IPS-15b (cell line): ENCODE measurements at regions not wholly inside any gene's neighbourhood (a gene's known extent, or its start where the extent isn't known, plus 50 kb on each side); places are given as distances from the start of the nearest gene placed in this dataset.

ENCODE experiments used
- H3K27me3 ChIP-seq: one replicate; pipeline ENCODE4 v1.6.1; 2013; ENCODE audit warnings: low read length; ENCODE audit not compliant: control insufficient read depth, insufficient read depth
- H3K36me3 ChIP-seq: one replicate; pipeline ENCODE4 v1.6.1; 2013; ENCODE audit warnings: low read length; ENCODE audit not compliant: control insufficient read depth, insufficient read depth
- H3K4me1 ChIP-seq: one replicate; pipeline ENCODE4 v1.6.1; 2013; ENCODE audit warnings: mild to moderate bottlenecking, low read length; ENCODE audit not compliant: control insufficient read depth, insufficient read depth
- H3K4me3 ChIP-seq: one replicate; pipeline ENCODE4 v1.5.1; 2013; ENCODE audit warnings: low read depth, low read length
- H3K9ac ChIP-seq: one replicate; pipeline ENCODE4 v1.6.1; 2013; ENCODE audit warnings: low read depth, mild to moderate bottlenecking, low read length
- H3K9me3 ChIP-seq: one replicate; pipeline ENCODE4 v1.6.1; 2013; ENCODE audit warnings: mild to moderate bottlenecking, low read length; ENCODE audit not compliant: control insufficient read depth, insufficient read depth

- Histone ChIP-seq H3K9me3 (no peaks in the 10 kb centered on the region), H3K27me3 (no peaks in the 10 kb centered on the region), H3K4me3 (no peak overlapping the region), H3K4me1 (no peaks in the 10 kb centered on the region), H3K36me3 (no peaks in the 10 kb centered on the region), H3K9ac (no peak overlapping the region)
Observed at GRCh38 chr17:12459736-12460135, 206.0 kb upstream of the MYOCD start.

GRCh38 chr17:12463102-12463501, 202.6 kb upstream of the MYOCD start:
- H3K36me3 ChIP-seq: no peaks in the 10 kb centered on the region
- no peaks in the 10 kb centered on the region for H3K4me1 ChIP-seq
- no peaks in the 10 kb centered on the region for H3K27me3 ChIP-seq
- H3K4me3 ChIP-seq: no peak overlapping the region
- no peak overlapping the region for H3K9ac ChIP-seq
- no peaks in the 10 kb centered on the region for H3K9me3 ChIP-seq

- Histone ChIP-seq H3K4me1 (no peaks in the 10 kb centered on the region), H3K4me3 (no peak overlapping the region), H3K27me3 (no peaks in the 10 kb centered on the region), H3K9me3 (no peaks in the 10 kb centered on the region), H3K9ac (no peak overlapping the region), H3K36me3 (no peaks in the 10 kb centered on the region)
Observed at GRCh38 chr17:12472252-12473173, 193.2 kb upstream of the MYOCD start.

- Histone ChIP-seq H3K27me3 (no peaks in the 10 kb centered on the region), H3K9me3 (no peaks in the 10 kb centered on the region), H3K36me3 (no peaks in the 10 kb centered on the region), H3K9ac (no peak overlapping the region), H3K4me1 (no peaks in the 10 kb centered on the region), H3K4me3 (no peak overlapping the region)
Observed at GRCh38 chr17:12478311-12478710, 187.4 kb upstream of the MYOCD start.

- no peaks in the 10 kb centered on the region for H3K4me1 ChIP-seq
- H3K9me3 ChIP-seq: no peaks in the 10 kb centered on the region
- no peaks in the 10 kb centered on the region for H3K27me3 ChIP-seq
- no peak overlapping the region for H3K4me3 ChIP-seq
- no peaks in the 10 kb centered on the region for H3K36me3 ChIP-seq
- no peak overlapping the region for H3K9ac ChIP-seq
Observed at GRCh38 chr17:12485361-12485906, 180.3 kb upstream of the MYOCD start.

- Histone ChIP-seq H3K9ac (no peak overlapping the region), H3K27me3 (no peaks in the 10 kb centered on the region), H3K4me3 (no peak overlapping the region), H3K9me3 (no peaks in the 10 kb centered on the region), H3K36me3 (no peaks in the 10 kb centered on the region), H3K4me1 (no peaks in the 10 kb centered on the region)
Observed at GRCh38 chr17:12489325-12489724, 176.4 kb upstream of the MYOCD start.

- Histone ChIP-seq H3K36me3 (no peaks in the 10 kb centered on the region), H3K4me1 (no peaks in the 10 kb centered on the region), H3K9me3 (no peaks in the 10 kb centered on the region), H3K27me3 (no peaks in the 10 kb centered on the region), H3K9ac (no peak overlapping the region), H3K4me3 (no peak overlapping the region)
Observed at GRCh38 chr17:12492450-12492849, 173.2 kb upstream of the MYOCD start.

- Histone ChIP-seq H3K4me3 (no peak overlapping the region), H3K9me3 (no peaks in the 10 kb centered on the region), H3K27me3 (no peaks in the 10 kb centered on the region), H3K36me3 (no peaks in the 10 kb centered on the region), H3K9ac (no peak overlapping the region), H3K4me1 (no peaks in the 10 kb centered on the region)
Observed at GRCh38 chr17:12505866-12506265, 159.8 kb upstream of the MYOCD start.

GRCh38 chr17:12507026-12507595, 158.6 kb upstream of the MYOCD start:
- Histone ChIP-seq H3K9ac (no peak overlapping the region), H3K4me1 (no peaks in the 10 kb centered on the region), H3K4me3 (no peak overlapping the region), H3K9me3 (no peaks in the 10 kb centered on the region), H3K36me3 (no peaks in the 10 kb centered on the region), H3K27me3 (no peaks in the 10 kb centered on the region)

GRCh38 chr17:12509801-12510200, 155.9 kb upstream of the MYOCD start:
- H3K27me3 ChIP-seq: no peaks in the 10 kb centered on the region
- H3K9me3 ChIP-seq: no peaks in the 10 kb centered on the region
- H3K4me1 ChIP-seq: no peaks in the 10 kb centered on the region
- H3K4me3 ChIP-seq: no peak overlapping the region
- H3K9ac ChIP-seq: no peak overlapping the region
- H3K36me3 ChIP-seq: no peaks in the 10 kb centered on the region

GRCh38 chr17:12510535-12510934, 155.2 kb upstream of the MYOCD start:
- H3K4me1 ChIP-seq: no peaks in the 10 kb centered on the region
- H3K27me3 ChIP-seq: no peaks in the 10 kb centered on the region
- no peak overlapping the region for H3K4me3 ChIP-seq
- H3K36me3 ChIP-seq: no peaks in the 10 kb centered on the region
- H3K9ac ChIP-seq: no peak overlapping the region
- no peaks in the 10 kb centered on the region for H3K9me3 ChIP-seq
